Lower leg skin (tissue), 3 donors: ENCODE measurements at regions not wholly inside any gene's neighbourhood (a gene's known extent, or its start where the extent isn't known, plus 50 kb on each side); places are given as distances from the start of the nearest gene placed in this dataset.

Source experiments
- POLR2A ChIP-seq, 2 donors: fragments of 450-650 bp; IDR thresholded peaks; one replicate each; pipeline ENCODE4 v1.6.1; 2016 to 2017; ENCODE audit warnings: antibody characterized with exemption in 2 of 2, mild to moderate bottlenecking in 1 of 2, moderate library complexity in 1 of 2
- TF ChIP-seq, protein P1 (sequence below), 3 donors: fragments of 450-650 bp; IDR thresholded peaks; one replicate each; pipeline ENCODE4 v1.5.1; 2016; ENCODE audit warnings: antibody characterized with exemption in 3 of 3, mild to moderate bottlenecking in 3 of 3, moderate library complexity in 2 of 3

DNA sequence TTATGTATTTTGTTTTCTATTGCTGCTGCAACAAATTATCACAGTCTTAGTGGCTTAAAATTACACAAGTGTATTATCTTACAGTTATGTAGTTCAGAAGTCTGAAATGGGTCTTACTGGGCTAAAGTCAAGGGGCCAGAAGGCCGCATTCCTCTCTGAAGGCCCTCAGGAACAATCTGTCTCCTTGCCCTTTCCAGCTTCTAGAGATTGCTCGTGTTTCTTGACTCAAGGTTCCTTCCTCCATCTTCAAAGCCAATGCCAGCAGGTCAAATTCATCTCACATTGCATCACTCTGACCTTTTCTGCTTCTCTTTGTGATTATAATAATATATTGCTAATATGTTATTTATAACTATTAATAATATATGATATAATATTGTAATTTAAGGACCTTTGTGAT, 97.1 kb downstream of the DIRAS3 start:
- TF ChIP-seq, protein P1, sequence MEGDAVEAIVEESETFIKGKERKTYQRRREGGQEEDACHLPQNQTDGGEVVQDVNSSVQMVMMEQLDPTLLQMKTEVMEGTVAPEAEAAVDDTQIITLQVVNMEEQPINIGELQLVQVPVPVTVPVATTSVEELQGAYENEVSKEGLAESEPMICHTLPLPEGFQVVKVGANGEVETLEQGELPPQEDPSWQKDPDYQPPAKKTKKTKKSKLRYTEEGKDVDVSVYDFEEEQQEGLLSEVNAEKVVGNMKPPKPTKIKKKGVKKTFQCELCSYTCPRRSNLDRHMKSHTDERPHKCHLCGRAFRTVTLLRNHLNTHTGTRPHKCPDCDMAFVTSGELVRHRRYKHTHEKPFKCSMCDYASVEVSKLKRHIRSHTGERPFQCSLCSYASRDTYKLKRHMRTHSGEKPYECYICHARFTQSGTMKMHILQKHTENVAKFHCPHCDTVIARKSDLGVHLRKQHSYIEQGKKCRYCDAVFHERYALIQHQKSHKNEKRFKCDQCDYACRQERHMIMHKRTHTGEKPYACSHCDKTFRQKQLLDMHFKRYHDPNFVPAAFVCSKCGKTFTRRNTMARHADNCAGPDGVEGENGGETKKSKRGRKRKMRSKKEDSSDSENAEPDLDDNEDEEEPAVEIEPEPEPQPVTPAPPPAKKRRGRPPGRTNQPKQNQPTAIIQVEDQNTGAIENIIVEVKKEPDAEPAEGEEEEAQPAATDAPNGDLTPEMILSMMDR (IDR thresholded peaks at IDR 0.05) = no peak
- no peak for TF ChIP-seq POLR2A (IDR thresholded peaks at IDR 0.05)
